Tibial artery (tissue), 4 donors: ENCODE measurements at regions not wholly inside any gene's neighbourhood (a gene's known extent, or its start where the extent isn't known, plus 50 kb on each side); places are given as distances from the start of the nearest gene placed in this dataset.

Source experiments
- DNase-seq, 2 donors: peaks; one replicate each; pipeline ENCODE4 v3.0.0-alpha.2; 2019
- H3K27ac ChIP-seq, 2 donors: fragments of 200-600 bp; sonication (generic) in 1 of 2; 1 replicate in 1 of 2; 2 replicates in 1 of 2; pipeline ENCODE4 v1.5.1; 2018 to 2019; ENCODE audit warnings: mild to moderate bottlenecking in 1 of 2
- H3K27me3 ChIP-seq, 2 donors: fragments of 200-600 bp; sonication (generic) in 1 of 2; one replicate each; pipeline versions ENCODE4 v1.5.1 to v1.6.0; 2016 to 2019
- H3K36me3 ChIP-seq, 3 donors: fragments of 200-600 bp; sonication (generic) in 2 of 3; one replicate each; pipeline ENCODE4 v1.5.1; 2016 to 2019; ENCODE audit warnings: mild to moderate bottlenecking in 2 of 3
- H3K4me1 ChIP-seq, 4 donors: fragments of 200-600 bp; sonication (generic) in 2 of 4; 1 replicate in 3 of 4; 2 replicates in 1 of 4; pipeline ENCODE4 v1.5.1; 2016 to 2019
- H3K4me3 ChIP-seq, 2 donors: fragments of 200-600 bp; sonication (generic) in 1 of 2; 1 replicate in 1 of 2; 2 replicates in 1 of 2; pipeline ENCODE4 v1.5.1; 2018 to 2019; ENCODE audit warnings: mild to moderate bottlenecking in 2 of 2
- H3K9me3 ChIP-seq, 3 donors: fragments of 200-600 bp; sonication (generic) in 1 of 3; one replicate each; pipeline ENCODE4 v1.5.1; 2016 to 2019
- intact Hi-C: fragments of 100-400 bp; cut with DNase I; formaldehyde crosslinking; loops from one replicate; pipeline ENCODE4 v1.15.0; 2023; ENCODE audit warnings: low total_unique reads
- TF ChIP-seq, protein P1 (sequence below), 2 experiments: fragments of 200-600 bp in 1 of 2; fragments of 450-650 bp in 1 of 2; IDR thresholded peaks; one replicate each; pipeline ENCODE4 v1.5.1; 2017 to 2019; ENCODE audit warnings: antibody characterized with exemption in 2 of 2, mild to moderate bottlenecking in 1 of 2, moderate library complexity in 1 of 2

GRCh38 chr12:87820524-87821202 lies 208.5 kb downstream of the C12orf50 start:
- Histone ChIP-seq H3K27me3 (no peaks in the 10 kb centered on the region), H3K4me3 (no peak overlapping the region), H3K4me1 (peaks cover 0 to 10% (median 1%) of the 10 kb centered on the region in 4 donors), H3K27ac (no peak overlapping the region), H3K9me3 (no peaks in the 10 kb centered on the region), H3K36me3 (no peaks in the 10 kb centered on the region)
- intact Hi-C loops: no loop called here
- TF ChIP-seq, protein P1, sequence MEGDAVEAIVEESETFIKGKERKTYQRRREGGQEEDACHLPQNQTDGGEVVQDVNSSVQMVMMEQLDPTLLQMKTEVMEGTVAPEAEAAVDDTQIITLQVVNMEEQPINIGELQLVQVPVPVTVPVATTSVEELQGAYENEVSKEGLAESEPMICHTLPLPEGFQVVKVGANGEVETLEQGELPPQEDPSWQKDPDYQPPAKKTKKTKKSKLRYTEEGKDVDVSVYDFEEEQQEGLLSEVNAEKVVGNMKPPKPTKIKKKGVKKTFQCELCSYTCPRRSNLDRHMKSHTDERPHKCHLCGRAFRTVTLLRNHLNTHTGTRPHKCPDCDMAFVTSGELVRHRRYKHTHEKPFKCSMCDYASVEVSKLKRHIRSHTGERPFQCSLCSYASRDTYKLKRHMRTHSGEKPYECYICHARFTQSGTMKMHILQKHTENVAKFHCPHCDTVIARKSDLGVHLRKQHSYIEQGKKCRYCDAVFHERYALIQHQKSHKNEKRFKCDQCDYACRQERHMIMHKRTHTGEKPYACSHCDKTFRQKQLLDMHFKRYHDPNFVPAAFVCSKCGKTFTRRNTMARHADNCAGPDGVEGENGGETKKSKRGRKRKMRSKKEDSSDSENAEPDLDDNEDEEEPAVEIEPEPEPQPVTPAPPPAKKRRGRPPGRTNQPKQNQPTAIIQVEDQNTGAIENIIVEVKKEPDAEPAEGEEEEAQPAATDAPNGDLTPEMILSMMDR (IDR thresholded peaks at IDR 0.05): no peak
- no peak for DNase-seq

DNA sequence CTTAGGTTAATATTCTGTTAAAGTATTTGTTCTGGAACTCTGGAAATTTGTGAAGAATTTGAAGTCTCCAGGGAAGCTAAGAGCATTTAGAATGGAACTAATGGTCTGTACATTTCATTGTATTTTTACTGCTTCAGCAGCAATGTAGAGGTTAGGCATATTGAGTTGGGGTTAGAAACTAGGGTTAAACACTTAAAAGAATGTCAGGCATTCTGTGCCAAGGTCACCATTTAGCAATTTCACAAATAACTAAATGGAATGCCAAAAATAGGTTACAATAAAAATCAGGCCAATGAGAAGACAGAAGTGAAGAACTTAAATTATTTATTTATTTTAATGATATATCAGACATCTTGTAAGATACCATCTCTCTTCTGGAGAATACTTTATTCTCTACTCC lies 210.8 kb downstream of the C12orf50 start:
- TF ChIP-seq, protein P1 (IDR thresholded peaks at IDR 0.05): no peak
- Histone ChIP-seq H3K4me1 (peaks cover 0 to 25% (median 3%) of the 10 kb centered on the region in 4 donors), H3K4me3 (no peak overlapping the region), H3K27ac (no peak overlapping the region), H3K9me3 (no peaks in the 10 kb centered on the region), H3K27me3 (no peaks in the 10 kb centered on the region), H3K36me3 (no peaks in the 10 kb centered on the region)
- DNase-seq: no peak
- intact Hi-C loops: no loop called here

GRCh38 chr12:87815771-87816585 lies 213.2 kb downstream of the C12orf50 start:
- H3K36me3 ChIP-seq: no peaks in the 10 kb centered on the region
- no peak overlapping the region for H3K4me3 ChIP-seq
- H3K4me1 ChIP-seq: peaks cover 0 to 40% (median 7%) of the 10 kb centered on the region in 4 donors
- intact Hi-C loops: no loop called here
- no peaks in the 10 kb centered on the region for H3K27me3 ChIP-seq
- H3K9me3 ChIP-seq: no peaks in the 10 kb centered on the region
- DNase-seq: no peak
- H3K27ac ChIP-seq: no peak overlapping the region
- TF ChIP-seq, protein P1 (IDR thresholded peaks at IDR 0.05): no peak

- Histone ChIP-seq H3K4me1 (peaks cover 0 to 53% (median 7%) of the 10 kb centered on the region in 4 donors), H3K4me3 (no peak overlapping the region), H3K27ac (peak overlapping the region in 1 of 2 donors; percentile 36), H3K36me3 (no peaks in the 10 kb centered on the region), H3K9me3 (no peaks in the 10 kb centered on the region), H3K27me3 (no peaks in the 10 kb centered on the region)
- intact Hi-C loops: no loop called here
- DNase-seq: no peak
- TF ChIP-seq, protein P1 (IDR thresholded peaks at IDR 0.05): no peak
These were observed 214.6 kb downstream of the C12orf50 start for GRCh38 chr12:87814625-87815024.

GRCh38 chr12:87813476-87814234 lies 215.5 kb downstream of the C12orf50 start:
- intact Hi-C loops: no loop called here
- no peak overlapping the region for H3K4me3 ChIP-seq
- no peaks in the 10 kb centered on the region for H3K9me3 ChIP-seq
- peak overlapping the region; percentile 1 to 36 for H3K27ac ChIP-seq
- H3K27me3 ChIP-seq: no peaks in the 10 kb centered on the region
- H3K4me1 ChIP-seq: peaks cover 0 to 57% (median 7%) of the 10 kb centered on the region in 4 donors
- no peaks in the 10 kb centered on the region for H3K36me3 ChIP-seq
- DNase-seq: no peak
- TF ChIP-seq, protein P1 (IDR thresholded peaks at IDR 0.05): no peak
